HG02970 (cell line): ENCODE measurements at regions not wholly inside any gene's neighbourhood (a gene's known extent, or its start where the extent isn't known, plus 50 kb on each side); places are given as distances from the start of the nearest gene placed in this dataset.

Experiments
- ATAC-seq: cut with Tn5 transposase; IDR thresholded peaks from one replicate; pipeline ENCODE4 v1.9.1; 2021; ENCODE audit warnings: mild to moderate bottlenecking, moderate library complexity, moderate number of reproducible peaks; ENCODE audit not compliant: unreplicated experiment, low FRiP score

GRCh38 chr5:158278216-158278925 lies 419.4 kb upstream of the CLINT1 start:
- ATAC-seq, result no peak

GRCh38 chr5:158277276-158277675 lies 418.3 kb upstream of the CLINT1 start:
- ATAC-seq, result no peak

- ATAC-seq, result no peak
These were observed 417.7 kb upstream of the CLINT1 start for GRCh38 chr5:158276692-158277091.

GRCh38 chr5:158275511-158275910 lies 416.6 kb upstream of the CLINT1 start:
- ATAC-seq, result no peak

- ATAC-seq, result no peak
These were observed 414.1 kb upstream of the CLINT1 start for GRCh38 chr5:158273035-158273434.

- ATAC-seq, result no peak
These were observed 413.5 kb upstream of the CLINT1 start for GRCh38 chr5:158272409-158272808.

- ATAC-seq, result no peak
These were observed 412.1 kb upstream of the CLINT1 start for GRCh38 chr5:158270996-158271554.

GRCh38 chr5:158268286-158268685 lies 409.3 kb upstream of the CLINT1 start:
- ATAC-seq, result no peak

- no peak for ATAC-seq
These were observed 408.3 kb upstream of the CLINT1 start for GRCh38 chr5:158267228-158267627.

GRCh38 chr5:158265931-158266700 lies 407.2 kb upstream of the CLINT1 start:
- no peak for ATAC-seq

GRCh38 chr5:158265346-158265745 lies 406.4 kb upstream of the CLINT1 start:
- no peak for ATAC-seq

GRCh38 chr5:158264264-158264663 lies 405.3 kb upstream of the CLINT1 start:
- no peak for ATAC-seq

- no peak for ATAC-seq
These were observed 402.9 kb upstream of the CLINT1 start for GRCh38 chr5:158261674-158262367.

GRCh38 chr5:158256096-158256495 lies 397.2 kb upstream of the CLINT1 start:
- ATAC-seq, result no peak

- ATAC-seq, result no peak
These were observed 396.7 kb upstream of the CLINT1 start for GRCh38 chr5:158255609-158256008.

GRCh38 chr5:158246661-158247060 lies 387.7 kb upstream of the CLINT1 start:
- no peak for ATAC-seq

GRCh38 chr5:158245513-158245912 lies 386.6 kb upstream of the CLINT1 start:
- no peak for ATAC-seq

- ATAC-seq, result no peak
These were observed 385.9 kb upstream of the CLINT1 start for GRCh38 chr5:158244882-158245281.

GRCh38 chr5:158236511-158237335 lies 377.8 kb upstream of the CLINT1 start:
- no peak for ATAC-seq

- ATAC-seq, result no peak
These were observed 376.2 kb upstream of the CLINT1 start for GRCh38 chr5:158235159-158235547.
